Stimulated activated CD4-positive, alpha-beta T cell treated with anti-CD3 and anti-CD28 coated beads, TNF-alpha, amount 100 ng/mL, for 48 hours (primary cell): ENCODE measurements at regions not wholly inside any gene's neighbourhood (a gene's known extent, or its start where the extent isn't known, plus 50 kb on each side); places are given as distances from the start of the nearest gene placed in this dataset.
"Not testable (repeated sequence)": the region's sequence is repeated elsewhere in the genome, so short reads cannot be mapped to it uniquely, and the experiment has no call there.

Experiments used
- DNase-seq, 3 donors: peaks; one replicate each; pipeline ENCODE4 v3.0.0-alpha.2; 2020; ENCODE audit warnings: low read depth in 3 of 3

- DNase-seq = no peak
Measured at GRCh38 chr9:101861472-101861871, 123.0 kb upstream of the GRIN3A start.

GRCh38 chr9:101860920-101861319 is 122.5 kb upstream of the GRIN3A start:
- no peak for DNase-seq

- DNase-seq = no peak
Measured at GRCh38 chr9:101859620-101860019, 121.2 kb upstream of the GRIN3A start.

- DNase-seq = no peak
Measured at GRCh38 chr9:101858026-101858425, 119.6 kb upstream of the GRIN3A start.

- DNase-seq = no peak
Measured at GRCh38 chr9:101849102-101849707, 110.8 kb upstream of the GRIN3A start.

- no peak for DNase-seq
Measured at GRCh38 chr9:101848485-101848919, 110.1 kb upstream of the GRIN3A start.

GRCh38 chr9:101846161-101846560 is 107.7 kb upstream of the GRIN3A start:
- DNase-seq = no peak

GRCh38 chr9:101840694-101841188 is 102.3 kb upstream of the GRIN3A start:
- DNase-seq = no peak

- DNase-seq = not testable (repeated sequence)
Measured at GRCh38 chr9:101838988-101839387, 100.5 kb upstream of the GRIN3A start.

- DNase-seq = no peak
Measured at GRCh38 chr9:101836021-101836420, 97.6 kb upstream of the GRIN3A start.

GRCh38 chr9:101832486-101832885 is 94.0 kb upstream of the GRIN3A start:
- DNase-seq = no peak

- not testable (repeated sequence) for DNase-seq
Measured at GRCh38 chr9:101821450-101821849, 83.0 kb upstream of the GRIN3A start.

GRCh38 chr9:101820983-101821382 is 82.5 kb upstream of the GRIN3A start:
- not testable (repeated sequence) for DNase-seq

- no peak for DNase-seq
Measured at GRCh38 chr9:101814064-101814463, 75.6 kb upstream of the GRIN3A start.

- DNase-seq = not testable (repeated sequence)
Measured at GRCh38 chr9:101807879-101808278, 69.4 kb upstream of the GRIN3A start.

- no peak for DNase-seq
Measured at GRCh38 chr9:101796044-101796443, 57.6 kb upstream of the GRIN3A start.

GRCh38 chr9:101795147-101795546 is 56.7 kb upstream of the GRIN3A start:
- no peak for DNase-seq

- DNase-seq = no peak
Measured at GRCh38 chr9:101792475-101792874, 54.0 kb upstream of the GRIN3A start.

GRCh38 chr9:101791938-101792337 is 53.5 kb upstream of the GRIN3A start:
- DNase-seq = peak in 1 of 3 donors; percentile 4

GRCh38 chr9:101791533-101791932 is 53.1 kb upstream of the GRIN3A start:
- no peak for DNase-seq
